ENCODE measurements at regions not wholly inside any gene's neighbourhood (a gene's known extent, or its start where the extent isn't known, plus 50 kb on each side); places are given as distances from the start of the nearest gene placed in this dataset.
A peak's percentile ranks its signal among the peaks of the same experiment; 100 is the strongest.
"Not testable (repeated sequence)": the region's sequence is repeated elsewhere in the genome, so short reads cannot be mapped to it uniquely, and the experiment has no call there.

DNA sequence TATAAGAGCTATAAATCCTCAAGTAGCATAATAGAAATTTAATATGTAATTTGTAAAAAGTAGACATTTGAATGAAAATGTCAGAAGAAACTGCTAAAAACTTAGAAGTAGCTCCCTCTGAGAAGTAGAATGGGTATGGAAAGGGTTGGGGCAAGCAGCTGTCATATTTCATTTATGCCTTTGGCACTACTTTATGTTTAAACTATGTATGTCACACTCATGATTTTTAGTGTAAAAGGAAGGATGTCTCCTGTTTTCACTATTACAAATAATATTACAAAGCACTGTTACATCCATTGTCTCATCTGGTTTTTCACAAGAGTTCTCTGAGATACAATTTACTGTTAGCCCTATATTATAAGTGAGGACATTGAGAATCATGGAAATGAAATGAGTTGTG lies 96.3 kb upstream of the ZNF462 start:
- no peak for DNase-seq (ENCODE audit: low spot score)

DNA sequence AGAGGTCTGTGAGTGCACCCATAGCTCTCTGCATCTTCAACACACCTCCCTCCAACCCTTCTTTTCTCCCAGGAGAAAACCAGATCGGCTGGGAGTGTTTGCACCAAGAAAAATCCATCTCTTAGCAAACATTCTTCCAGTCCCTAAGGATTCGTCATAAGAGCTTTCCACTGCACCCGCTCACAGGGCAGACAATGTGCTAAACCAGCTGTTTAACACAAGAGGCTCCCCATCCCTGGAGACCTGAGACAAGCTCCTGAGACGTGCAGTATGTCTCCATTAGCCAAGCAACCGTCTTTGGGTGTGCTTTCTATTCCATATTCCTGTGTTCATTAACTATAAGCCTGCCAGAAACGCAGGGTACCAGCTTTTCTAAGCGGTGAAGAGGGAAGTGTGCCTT lies 93.6 kb upstream of the ZNF462 start:
- DNase-seq (ENCODE audit: low spot score) = no peak

GRCh38 chr9:106771608-106772007 lies 91.4 kb upstream of the ZNF462 start:
- DNase-seq (ENCODE audit: low spot score) = no peak

DNA sequence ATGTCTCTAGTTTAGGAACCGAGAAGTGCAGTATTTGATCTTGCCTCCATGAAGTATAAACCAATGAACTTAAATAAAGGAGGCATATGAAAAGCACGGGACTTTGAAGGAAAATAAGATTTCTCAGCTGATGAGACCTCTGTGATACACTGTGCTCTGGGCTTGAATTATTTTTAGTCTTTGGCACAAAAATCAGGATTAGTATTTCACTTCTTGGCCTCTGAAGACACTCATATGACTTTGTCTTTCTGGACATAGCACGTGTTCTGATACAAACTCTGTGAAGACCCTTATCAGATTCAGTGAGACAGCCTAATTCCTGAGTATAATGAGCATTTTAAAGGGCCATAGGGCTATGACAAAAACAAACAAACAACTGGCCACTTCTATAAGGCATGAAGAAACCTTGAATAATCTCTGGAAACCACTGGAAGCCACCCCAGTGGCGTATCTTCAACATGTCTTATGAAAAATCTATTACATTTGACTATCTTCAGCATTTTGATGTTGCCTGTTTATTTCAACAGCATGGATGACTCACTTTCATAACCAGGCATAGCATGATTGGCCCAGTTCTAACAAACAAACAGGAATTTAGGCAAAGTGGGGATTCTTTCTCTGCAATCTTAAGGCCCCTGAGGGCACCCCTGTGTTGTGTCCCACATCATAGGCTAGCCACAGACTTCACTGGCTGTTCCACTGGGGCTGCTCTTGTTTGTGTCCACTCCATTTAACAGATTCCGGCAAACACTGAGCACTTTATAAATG lies 90.3 kb upstream of the ZNF462 start:
- no peak for DNase-seq (ENCODE audit: low spot score)

DNA sequence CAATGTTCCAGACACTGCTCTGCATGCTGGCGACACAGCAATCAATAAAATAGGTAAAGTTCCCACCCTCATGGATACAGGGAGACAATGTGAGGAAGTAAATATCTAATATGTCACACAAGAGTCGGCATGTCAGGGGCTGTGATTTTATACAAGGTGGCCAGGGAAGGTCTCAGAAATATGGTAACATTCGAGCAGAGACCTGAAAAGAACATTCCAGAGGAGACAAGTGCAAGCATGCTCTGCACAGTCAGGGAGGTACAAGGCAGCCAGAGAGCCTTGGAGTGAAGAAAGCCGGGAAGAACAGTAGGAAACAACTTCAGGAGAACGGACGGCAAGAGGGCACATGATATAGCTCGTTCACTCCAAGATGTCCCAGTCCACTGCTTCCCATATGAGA lies 89.2 kb upstream of the ZNF462 start:
- no peak for DNase-seq (ENCODE audit: low spot score)

DNA sequence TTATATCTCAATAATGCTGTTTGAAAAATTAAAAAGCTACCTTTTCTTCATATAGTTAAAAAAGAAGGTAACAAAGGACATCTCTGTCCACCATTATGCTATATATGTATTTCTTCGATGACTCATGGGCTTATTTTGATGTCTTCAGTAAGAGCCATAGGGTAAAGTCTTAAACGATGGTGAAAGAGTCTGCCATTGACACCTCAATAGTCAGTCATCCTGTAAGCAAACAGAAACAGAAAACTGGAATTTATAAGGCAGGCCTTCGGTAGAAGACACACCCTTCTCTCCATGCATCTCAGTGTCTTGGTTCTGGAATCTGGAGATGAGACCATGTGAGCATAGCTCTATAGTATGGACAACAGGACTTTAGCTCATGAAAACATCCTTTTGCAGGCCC lies 87.0 kb upstream of the ZNF462 start:
- no peak for DNase-seq (ENCODE audit: low spot score)

DNA sequence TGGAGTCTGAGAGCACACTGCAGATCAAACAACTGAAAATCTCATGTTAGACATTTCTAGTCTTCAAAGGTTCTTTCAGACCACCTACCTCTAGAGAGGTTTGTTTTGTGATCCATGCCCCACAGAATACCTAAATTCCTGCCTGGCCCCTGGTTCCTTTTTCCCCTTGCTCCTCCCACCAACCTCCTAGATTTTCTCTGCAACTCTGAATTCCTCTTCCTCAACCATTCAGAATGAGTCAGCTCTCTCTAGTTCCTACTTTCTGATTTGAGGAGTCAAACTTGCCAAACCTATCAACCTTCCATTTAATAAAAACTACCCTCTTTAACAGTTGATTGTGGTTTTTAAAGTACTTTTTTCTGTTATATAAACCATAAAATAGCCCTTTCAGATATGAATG lies 83.2 kb upstream of the ZNF462 start:
- no peak for DNase-seq (ENCODE audit: low spot score)

DNA sequence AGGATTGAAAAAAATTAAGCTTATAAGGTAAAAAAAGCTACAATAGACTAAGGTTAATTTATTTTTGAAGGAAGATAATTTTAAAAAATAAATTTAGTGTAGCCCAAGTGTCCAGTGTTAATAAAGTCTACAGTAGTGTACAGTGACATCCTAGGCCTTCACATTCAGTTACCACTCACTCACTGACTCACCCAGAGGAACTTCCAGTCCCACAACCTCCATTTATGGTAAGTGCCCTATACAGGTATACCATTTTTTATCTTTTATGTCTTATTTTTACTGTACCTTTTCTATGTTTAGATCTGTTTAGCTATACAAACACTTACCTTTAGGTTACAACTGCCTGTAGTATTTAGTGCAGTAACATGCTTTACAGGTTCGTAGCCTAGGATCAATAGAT lies 79.8 kb upstream of the ZNF462 start:
- no peak for DNase-seq (ENCODE audit: low spot score)

- DNase-seq (ENCODE audit: low spot score) = no peak
These were observed 78.9 kb upstream of the ZNF462 start for GRCh38 chr9:106784076-106784475.

DNA sequence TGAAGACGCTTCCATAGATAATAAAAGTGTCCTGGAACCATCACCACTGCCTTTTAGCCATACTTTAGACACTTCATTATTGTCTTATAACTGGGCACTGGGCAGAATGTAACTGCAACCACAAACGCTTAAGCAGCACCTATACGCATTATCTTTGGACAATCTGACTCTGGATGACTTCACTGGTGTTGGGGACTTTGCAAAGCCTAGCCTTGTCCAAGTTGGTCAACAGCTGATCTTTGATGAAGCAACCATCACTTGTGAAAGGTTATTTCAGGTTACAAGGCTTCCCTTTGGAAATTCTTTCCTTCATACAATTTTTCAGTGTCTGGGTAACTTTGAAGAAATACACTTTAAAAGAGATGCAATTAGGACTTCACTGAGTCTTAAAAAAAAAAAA lies 77.8 kb upstream of the ZNF462 start:
- DNase-seq (ENCODE audit: low spot score) = no peak

GRCh38 chr9:106788021-106788420 lies 74.9 kb upstream of the ZNF462 start:
- not testable (repeated sequence) for DNase-seq (ENCODE audit: low spot score)

DNA sequence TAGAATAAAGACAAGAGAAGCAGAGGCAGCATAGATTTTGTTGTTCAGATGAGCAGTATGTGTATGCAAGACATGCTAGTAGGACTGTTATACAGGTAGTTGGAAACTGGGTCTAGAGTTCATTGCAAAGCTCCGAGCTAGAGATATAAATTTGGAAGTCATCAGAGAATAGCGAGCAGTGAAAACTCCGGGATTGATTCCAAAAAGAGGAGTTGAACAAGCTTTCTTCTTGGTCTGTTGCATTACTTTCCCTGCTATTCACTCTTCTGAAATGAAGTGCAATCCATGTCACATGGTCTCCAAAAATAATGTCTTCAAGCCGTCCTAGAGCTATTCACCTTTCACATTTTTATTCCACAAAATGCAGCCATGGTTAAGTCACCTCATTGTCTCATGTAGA lies 67.9 kb upstream of the ZNF462 start:
- DNase-seq (ENCODE audit: low spot score) = no peak

- no peak for DNase-seq (ENCODE audit: low spot score)
These were observed 66.2 kb upstream of the ZNF462 start for GRCh38 chr9:106796771-106797170.

DNA sequence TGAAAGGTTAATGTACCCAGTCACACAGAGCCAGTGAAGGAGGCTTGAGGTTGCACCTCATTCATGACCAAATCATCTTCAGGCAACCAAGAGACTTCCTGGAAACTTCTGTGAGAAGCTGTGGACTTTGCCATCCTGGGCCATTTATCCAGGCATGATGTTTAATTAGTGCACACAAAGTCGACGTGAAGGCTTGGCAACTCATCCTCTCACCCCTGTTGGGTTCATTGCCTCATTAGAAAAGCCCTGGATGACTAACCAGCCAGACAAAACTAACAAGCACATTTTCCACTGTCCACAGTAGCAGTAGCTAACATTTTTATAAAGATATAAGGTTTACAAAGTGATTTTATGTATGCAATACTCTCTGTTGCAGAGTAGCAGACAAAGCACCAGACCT lies 65.7 kb upstream of the ZNF462 start:
- no peak for DNase-seq (ENCODE audit: low spot score)

- no peak for DNase-seq (ENCODE audit: low spot score)
These were observed 64.8 kb upstream of the ZNF462 start for GRCh38 chr9:106798016-106798799.

DNA sequence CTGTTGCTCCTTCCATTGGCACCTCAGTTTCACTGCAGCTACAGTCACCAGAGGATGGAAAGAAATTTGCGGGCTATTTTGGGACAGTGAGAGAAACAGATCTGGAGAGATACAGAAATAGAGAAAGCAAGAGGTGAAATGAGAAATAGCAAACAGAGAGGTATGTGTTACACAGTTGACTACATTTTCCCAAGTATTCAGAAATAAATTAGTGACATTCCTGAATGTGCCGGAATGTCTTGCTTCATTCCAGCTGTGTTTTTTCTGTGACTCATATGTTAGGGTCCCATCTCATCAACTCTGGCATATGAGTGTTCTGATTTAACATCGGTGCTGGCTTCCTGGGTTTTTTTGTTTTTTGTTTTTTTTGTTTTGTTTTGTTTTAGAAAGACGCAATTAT lies 63.8 kb upstream of the ZNF462 start:
- DNase-seq (ENCODE audit: low spot score) = peak; percentile 83

DNA sequence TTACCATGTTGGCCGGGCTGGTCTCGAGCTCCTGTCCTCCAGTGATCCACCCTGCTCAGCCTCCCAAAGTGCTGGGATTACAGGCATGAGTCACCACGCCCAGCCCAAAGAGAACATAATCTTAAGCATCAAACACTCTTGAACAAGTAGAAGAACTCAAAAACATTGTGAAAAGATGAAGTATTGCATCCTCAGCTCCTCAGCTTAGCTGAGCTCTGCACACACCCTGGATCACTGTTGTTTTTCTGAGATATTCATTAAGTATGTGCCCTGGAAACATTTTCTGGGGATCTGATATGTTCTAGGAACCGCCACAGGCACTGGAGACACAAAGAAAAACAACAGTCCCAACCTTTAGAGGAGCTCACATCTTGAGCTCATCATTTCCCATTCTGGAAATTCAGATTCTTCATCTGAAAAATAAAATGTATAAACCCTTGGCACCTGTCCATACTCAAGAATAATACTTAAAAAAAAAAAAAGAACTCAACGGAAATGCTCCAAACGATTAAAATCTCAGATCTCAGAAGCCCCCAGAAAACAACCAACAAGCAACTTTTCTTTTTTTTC lies 62.2 kb upstream of the ZNF462 start:
- DNase-seq (ENCODE audit: low spot score) = no peak

DNA sequence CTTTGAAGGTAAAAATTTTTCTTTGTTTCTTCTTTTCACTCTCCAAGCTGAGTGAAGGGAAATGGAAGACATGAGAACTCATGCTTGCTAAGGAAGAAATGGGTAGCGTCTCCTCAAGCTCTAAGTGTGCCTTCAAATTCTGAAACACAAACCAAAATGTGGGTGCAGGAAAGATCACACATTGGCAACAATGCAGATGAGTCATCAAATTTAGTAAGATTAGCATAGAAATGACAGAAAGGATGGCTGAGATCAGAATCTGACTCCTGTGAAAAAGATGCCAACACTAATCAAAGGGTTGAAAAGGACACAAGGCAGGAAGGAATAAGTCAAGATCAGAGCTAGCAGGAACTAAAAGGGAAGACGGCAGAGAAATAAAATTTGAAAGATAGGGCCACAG lies 61.1 kb upstream of the ZNF462 start:
- no peak for DNase-seq (ENCODE audit: low spot score)

Data from GM03348 (cell line).